ENCODE measurements at regions not wholly inside any gene's neighbourhood (a gene's known extent, or its start where the extent isn't known, plus 50 kb on each side); places are given as distances from the start of the nearest gene placed in this dataset.
A peak's percentile ranks its signal among the peaks of the same experiment; 100 is the strongest.
"Not testable (repeated sequence)": the region's sequence is repeated elsewhere in the genome, so short reads cannot be mapped to it uniquely, and the experiment has no call there.

- ATAC-seq (no peak), DNase-seq (no peak)
These were observed 380.7 kb downstream of the RPS24 start for GRCh38 chr10:78414380-78414779.

GRCh38 chr10:78415111-78415510 lies 381.4 kb downstream of the RPS24 start:
- no peak for ATAC-seq
- no peak for DNase-seq

GRCh38 chr10:78416031-78417011 lies 382.7 kb downstream of the RPS24 start:
- DNase-seq (no peak), ATAC-seq (peak; percentile 19)

GRCh38 chr10:78417425-78418370 lies 384.0 kb downstream of the RPS24 start:
- ATAC-seq (no peak), DNase-seq (no peak)

- DNase-seq (no peak), ATAC-seq (no peak)
These were observed 386.0 kb downstream of the RPS24 start for GRCh38 chr10:78419481-78420265.

- ATAC-seq (no peak), DNase-seq (no peak)
These were observed 387.5 kb downstream of the RPS24 start for GRCh38 chr10:78420946-78421735.

GRCh38 chr10:78424050-78424449 lies 390.4 kb downstream of the RPS24 start:
- DNase-seq, ATAC-seq: not testable (repeated sequence)

GRCh38 chr10:78424723-78425122 lies 391.1 kb downstream of the RPS24 start:
- no peak for ATAC-seq

GRCh38 chr10:78426181-78426580 lies 392.5 kb downstream of the RPS24 start:
- DNase-seq (no peak), ATAC-seq (no peak)

More at GRCh38 chr10:78424723-78425122, 391.1 kb downstream of the RPS24 start:
- no peak for DNase-seq

GRCh38 chr10:78427497-78428031 lies 393.9 kb downstream of the RPS24 start:
- no peak for DNase-seq
- ATAC-seq: no peak

GRCh38 chr10:78428579-78428978 lies 394.9 kb downstream of the RPS24 start:
- DNase-seq (no peak), ATAC-seq (no peak)

- ATAC-seq (no peak), DNase-seq (no peak)
These were observed 396.3 kb downstream of the RPS24 start for GRCh38 chr10:78429984-78430383.

GRCh38 chr10:78432583-78432982 lies 398.9 kb downstream of the RPS24 start:
- DNase-seq: no peak

GRCh38 chr10:78433076-78433595 lies 399.5 kb downstream of the RPS24 start:
- DNase-seq: no peak
- no peak for ATAC-seq

More at GRCh38 chr10:78432583-78432982, 398.9 kb downstream of the RPS24 start:
- no peak for ATAC-seq

- DNase-seq (no peak), ATAC-seq (no peak)
These were observed 400.3 kb downstream of the RPS24 start for GRCh38 chr10:78433766-78434535.

GRCh38 chr10:78434886-78435285 lies 401.2 kb downstream of the RPS24 start:
- ATAC-seq (no peak), DNase-seq (no peak)

- DNase-seq: no peak
- ATAC-seq: no peak
These were observed 402.0 kb downstream of the RPS24 start for GRCh38 chr10:78435484-78436221.

- DNase-seq: no peak
- ATAC-seq: no peak
These were observed 402.5 kb downstream of the RPS24 start for GRCh38 chr10:78436222-78436573.
